HG03060 (cell line): ENCODE measurements at regions not wholly inside any gene's neighbourhood (a gene's known extent, or its start where the extent isn't known, plus 50 kb on each side); places are given as distances from the start of the nearest gene placed in this dataset.

Experiments
- ATAC-seq: cut with Tn5 transposase; IDR thresholded peaks from one replicate; pipeline ENCODE4 v1.9.1; 2021; ENCODE audit warnings: low read depth, moderate number of reproducible peaks; ENCODE audit not compliant: unreplicated experiment

- ATAC-seq = no peak
These were observed 255.5 kb upstream of the PITX2 start for GRCh38 chr4:110878413-110878812.

GRCh38 chr4:110878956-110879355 is 256.1 kb upstream of the PITX2 start:
- ATAC-seq = no peak

GRCh38 chr4:110886270-110886669 is 263.4 kb upstream of the PITX2 start:
- ATAC-seq = no peak

GRCh38 chr4:110886856-110887255 is 264.0 kb upstream of the PITX2 start:
- no peak for ATAC-seq

GRCh38 chr4:110897784-110898183 is 274.9 kb upstream of the PITX2 start:
- ATAC-seq = no peak

GRCh38 chr4:110898290-110898689 is 275.4 kb upstream of the PITX2 start:
- ATAC-seq = peak; percentile 61

GRCh38 chr4:110900213-110900769 is 277.4 kb upstream of the PITX2 start:
- ATAC-seq = no peak

- no peak for ATAC-seq
These were observed 279.6 kb upstream of the PITX2 start for GRCh38 chr4:110902500-110902899.

GRCh38 chr4:110904435-110905065 is 281.7 kb upstream of the PITX2 start:
- ATAC-seq = no peak

- ATAC-seq = no peak
These were observed 282.5 kb upstream of the PITX2 start for GRCh38 chr4:110905367-110905766.

GRCh38 chr4:110907801-110908313 is 285.0 kb upstream of the PITX2 start:
- no peak for ATAC-seq

GRCh38 chr4:110914791-110915190 is 291.9 kb upstream of the PITX2 start:
- ATAC-seq = no peak

- no peak for ATAC-seq
These were observed 292.4 kb upstream of the PITX2 start for GRCh38 chr4:110915301-110915700.

GRCh38 chr4:110916505-110916904 is 293.6 kb upstream of the PITX2 start:
- ATAC-seq = no peak

GRCh38 chr4:110917835-110918234 is 295.0 kb upstream of the PITX2 start:
- no peak for ATAC-seq

GRCh38 chr4:110920990-110921389 is 298.1 kb upstream of the PITX2 start:
- no peak for ATAC-seq

GRCh38 chr4:110924761-110925160 is 301.9 kb upstream of the PITX2 start:
- no peak for ATAC-seq

- ATAC-seq = no peak
These were observed 304.0 kb upstream of the PITX2 start for GRCh38 chr4:110926841-110927400.

- no peak for ATAC-seq
These were observed 310.5 kb upstream of the PITX2 start for GRCh38 chr4:110933341-110933740.

GRCh38 chr4:110944501-110944900 is 321.6 kb upstream of the PITX2 start:
- no peak for ATAC-seq

GRCh38 chr4:110945600-110945999 is 322.7 kb upstream of the PITX2 start:
- ATAC-seq = no peak

GRCh38 chr4:110949542-110949941 is 326.7 kb upstream of the PITX2 start:
- ATAC-seq = no peak
